GM21423 (cell line): ENCODE measurements at regions not wholly inside any gene's neighbourhood (a gene's known extent, or its start where the extent isn't known, plus 50 kb on each side); places are given as distances from the start of the nearest gene placed in this dataset.
"Not testable (repeated sequence)": the region's sequence is repeated elsewhere in the genome, so short reads cannot be mapped to it uniquely, and the experiment has no call there.

Experiments
- ATAC-seq: cut with Tn5 transposase; IDR thresholded peaks from one replicate; pipeline ENCODE4 v1.9.1; 2021; ENCODE audit warnings: mild to moderate bottlenecking, moderate library complexity; ENCODE audit not compliant: unreplicated experiment

DNA sequence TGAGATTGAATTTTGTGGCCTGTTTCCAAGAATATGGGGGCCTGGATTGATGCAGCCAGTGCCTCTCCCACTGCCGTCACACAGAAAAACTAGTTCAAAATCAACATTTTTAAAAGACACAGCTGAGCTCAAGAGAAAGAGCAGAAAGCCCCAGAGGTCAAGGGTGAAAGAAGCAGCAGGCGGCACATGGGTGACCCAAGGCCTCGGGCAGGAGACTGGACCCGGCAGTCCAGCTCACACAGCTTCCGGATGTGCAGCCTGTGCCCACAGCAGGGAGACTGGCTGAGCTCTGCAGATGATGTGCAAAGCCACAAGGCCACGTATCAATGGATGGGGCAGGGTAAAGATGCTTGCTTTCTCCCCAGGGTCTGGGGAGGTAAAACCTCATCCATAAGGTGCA, 50.4 kb upstream of the RNF32 start:
- no peak for ATAC-seq

- no peak for ATAC-seq
Observed at GRCh38 chr7:156589808-156590207, 50.8 kb upstream of the RNF32 start.

GRCh38 chr7:156585926-156586325, 54.6 kb upstream of the RNF32 start:
- no peak for ATAC-seq

- ATAC-seq: no peak
Observed at GRCh38 chr7:156585025-156585648, 55.4 kb upstream of the RNF32 start.

- no peak for ATAC-seq
Observed at GRCh38 chr7:156582591-156583123, 57.9 kb upstream of the RNF32 start.

- no peak for ATAC-seq
Observed at GRCh38 chr7:156580036-156580435, 60.5 kb upstream of the RNF32 start.

DNA sequence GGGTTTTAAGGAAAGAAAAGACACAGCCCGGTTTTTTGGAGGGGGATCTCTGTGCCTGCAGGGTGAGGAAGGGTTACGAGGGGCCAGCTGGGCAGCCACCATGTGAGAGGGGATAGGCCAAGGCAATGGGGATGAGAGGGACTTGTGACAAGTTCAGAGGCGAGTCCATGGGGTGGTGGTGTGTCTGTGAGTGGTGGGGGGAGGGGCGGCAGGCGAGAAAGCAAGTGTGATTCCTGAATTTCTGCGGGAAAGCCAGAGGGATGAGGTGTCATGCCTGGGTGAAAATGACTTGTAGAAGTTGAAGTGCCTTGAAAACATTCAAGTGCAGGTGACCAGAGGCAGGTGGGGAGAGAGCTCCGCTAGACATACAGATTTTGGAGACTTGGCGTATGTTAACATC, 61.0 kb upstream of the RNF32 start:
- ATAC-seq: no peak

DNA sequence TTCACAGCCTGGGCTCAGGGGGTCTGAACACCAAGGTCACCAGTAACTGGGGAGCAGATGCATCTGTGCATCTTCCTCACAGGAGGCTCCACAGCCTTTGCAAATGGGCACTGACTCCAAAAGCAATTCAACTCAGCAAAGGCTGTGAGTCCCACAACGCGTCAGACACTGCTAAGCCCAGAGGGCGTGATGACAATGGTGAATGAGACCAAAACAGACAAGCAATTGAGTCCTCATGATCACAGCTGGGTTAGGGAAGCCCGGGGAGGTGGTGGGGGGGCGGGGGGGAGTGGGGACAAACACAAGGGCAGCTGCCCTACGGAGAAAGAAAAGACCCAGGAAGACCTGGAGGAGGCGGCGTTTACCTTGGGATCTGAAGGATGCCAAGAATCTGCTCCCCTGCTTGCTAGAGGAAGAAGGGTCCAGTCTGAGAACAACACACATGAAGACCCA, 61.6 kb upstream of the RNF32 start:
- no peak for ATAC-seq

GRCh38 chr7:156578578-156578940, 62.0 kb upstream of the RNF32 start:
- no peak for ATAC-seq

DNA sequence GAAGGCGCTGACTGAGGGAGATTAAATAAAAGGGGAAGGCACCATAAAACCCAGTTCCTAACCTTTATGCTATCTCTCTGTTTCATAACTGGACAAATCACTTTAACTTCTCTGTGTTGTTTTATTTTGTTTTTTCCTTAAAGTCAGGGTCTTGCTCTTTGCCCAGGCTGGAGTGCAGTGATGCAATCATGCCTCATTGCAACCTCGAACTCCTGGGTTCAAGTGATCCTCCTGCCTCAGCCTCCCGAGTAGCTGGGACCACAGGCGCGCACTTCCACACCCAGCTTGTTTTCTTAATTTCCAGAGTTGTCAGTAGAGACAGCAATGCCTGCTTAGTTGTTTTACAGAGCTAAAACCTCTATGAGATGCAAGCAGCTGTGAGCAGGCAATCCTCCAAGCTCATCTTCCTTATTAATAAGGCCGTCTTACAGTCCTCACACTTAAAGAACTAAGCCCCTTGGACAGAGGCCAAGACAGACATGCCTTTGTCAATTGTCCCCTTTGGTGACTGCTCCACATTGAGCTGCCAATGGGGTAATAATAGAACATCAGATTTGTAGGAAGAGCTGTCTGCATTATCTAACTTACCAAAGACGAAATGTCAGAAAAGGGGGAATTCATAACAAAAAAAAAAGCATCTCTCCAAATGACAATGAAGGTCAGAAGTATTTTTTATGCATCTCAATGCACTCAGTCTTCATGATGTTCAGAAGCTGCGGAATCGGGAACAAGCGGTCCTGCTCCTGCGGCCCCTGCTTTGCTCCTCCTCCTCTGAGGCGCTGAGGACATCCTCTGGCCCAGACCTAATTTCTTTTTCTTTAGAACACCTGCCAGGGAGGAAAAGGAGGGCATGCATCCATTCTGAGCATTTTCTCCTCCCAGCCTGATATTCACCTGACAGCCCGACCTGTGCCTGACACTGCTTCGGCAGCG, 62.7 kb upstream of the RNF32 start:
- ATAC-seq: no peak

- ATAC-seq: no peak
Observed at GRCh38 chr7:156576216-156577058, 64.1 kb upstream of the RNF32 start.

GRCh38 chr7:156568258-156568657, 72.3 kb upstream of the RNF32 start:
- ATAC-seq: no peak

- no peak for ATAC-seq
Observed at GRCh38 chr7:156566812-156567549, 73.6 kb upstream of the RNF32 start.

- not testable (repeated sequence) for ATAC-seq
Observed at GRCh38 chr7:156565002-156565401, 75.6 kb upstream of the RNF32 start.

DNA sequence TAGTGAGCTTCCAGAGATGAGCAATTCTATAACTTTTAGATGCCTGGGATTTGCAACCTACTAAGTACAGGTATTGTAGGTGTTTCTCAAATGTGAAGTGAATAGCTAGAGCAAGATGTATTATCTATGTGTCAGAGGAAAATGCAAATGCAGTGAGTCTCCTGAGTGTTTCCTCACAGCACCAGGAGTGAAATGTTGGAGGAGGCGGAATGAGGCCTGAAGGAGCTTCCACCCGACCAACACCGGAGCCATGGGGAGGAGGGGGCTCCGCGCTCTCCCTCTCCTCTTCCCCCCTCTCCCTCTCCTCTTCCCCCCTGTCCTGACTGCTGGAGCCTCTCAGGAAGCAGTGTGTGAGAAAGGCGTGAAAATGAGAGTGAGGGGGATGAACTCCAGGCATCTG, 79.9 kb upstream of the RNF32 start:
- no peak for ATAC-seq

DNA sequence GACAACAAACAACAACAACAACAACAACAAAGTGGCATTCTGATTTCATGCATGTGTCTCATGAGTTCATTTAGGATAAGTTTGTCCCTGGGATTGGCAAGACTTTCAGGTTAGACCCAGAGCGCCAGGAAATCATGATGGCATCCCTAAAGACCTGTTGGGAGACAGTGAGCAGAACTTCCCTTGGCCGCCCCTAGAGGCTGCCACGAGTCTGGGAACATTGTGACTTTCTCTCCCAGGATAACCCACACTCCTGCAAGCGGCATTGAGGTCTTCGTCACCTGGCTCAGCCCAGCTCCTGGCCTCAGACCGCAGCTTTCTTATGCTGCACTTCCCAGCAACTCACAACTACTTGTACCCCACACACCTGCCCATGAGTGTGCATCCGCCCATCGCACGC, 80.5 kb upstream of the RNF32 start:
- no peak for ATAC-seq

- no peak for ATAC-seq
Observed at GRCh38 chr7:156559001-156559400, 81.6 kb upstream of the RNF32 start.

- no peak for ATAC-seq
Observed at GRCh38 chr7:156558198-156558597, 82.4 kb upstream of the RNF32 start.

DNA sequence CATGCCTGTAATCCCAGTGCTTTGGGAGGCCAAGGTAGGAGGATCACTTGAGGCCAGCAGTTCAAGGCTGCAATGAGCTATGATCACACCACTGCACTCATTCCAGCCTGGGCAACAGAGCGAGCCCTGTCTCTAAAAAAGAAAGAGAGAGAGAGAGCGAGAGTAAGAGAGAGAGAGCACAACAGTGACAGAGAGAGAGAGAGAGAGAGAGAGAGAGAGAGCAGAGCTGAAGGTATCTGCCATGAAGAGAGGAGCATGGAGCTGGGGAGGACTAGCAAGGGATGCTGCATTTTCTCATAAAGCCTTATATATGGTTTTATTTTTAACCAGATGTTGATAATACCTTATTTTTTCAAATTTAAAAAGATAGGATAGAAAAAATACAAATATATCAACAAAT, 84.5 kb upstream of the RNF32 start:
- no peak for ATAC-seq

GRCh38 chr7:156554488-156554887, 86.1 kb upstream of the RNF32 start:
- no peak for ATAC-seq
